Prostate gland (tissue), 2 donors: ENCODE measurements at regions not wholly inside any gene's neighbourhood (a gene's known extent, or its start where the extent isn't known, plus 50 kb on each side); places are given as distances from the start of the nearest gene placed in this dataset.

Experiments
- CTCF ChIP-seq, 4 experiments: fragments of 200-600 bp in 2 of 4; fragments of 450-650 bp in 2 of 4; sonication (generic) in 2 of 4; IDR thresholded peaks; 1 replicate in 3 of 4; 2 replicates in 1 of 4; pipeline ENCODE4 v1.5.1; 2016 to 2019; ENCODE audit warnings: antibody characterized with exemption in 4 of 4, mild to moderate bottlenecking in 2 of 4, moderate library complexity in 2 of 4
- POLR2A ChIP-seq: fragments of 450-650 bp; IDR thresholded peaks from one replicate; pipeline ENCODE4 v1.6.1; 2016; ENCODE audit warnings: antibody characterized with exemption, mild to moderate bottlenecking

GRCh38 chr11:122601141-122602125 is 54.1 kb upstream of the UBASH3B start:
- TF ChIP-seq CTCF (IDR thresholded peaks at IDR 0.05) (no peak), POLR2A (no peak)
